Neural cell (in vitro differentiated cells): ENCODE measurements at regions not wholly inside any gene's neighbourhood (a gene's known extent, or its start where the extent isn't known, plus 50 kb on each side); places are given as distances from the start of the nearest gene placed in this dataset.

Experiments used
- H2AFZ ChIP-seq: fragments of 200-600, 300-800 bp; sonication (generic), shearing (Covaris generic); 2 replicates; pipeline ENCODE4 v1.6.0; 2014; ENCODE audit warnings: low read depth, mild to moderate bottlenecking, antibody characterized with exemption, low read length, moderate library complexity
- H3F3A ChIP-seq: fragments of 200-600 bp; shearing (Covaris generic); 2 replicates; pipeline ENCODE4 v1.6.1; 2016; ENCODE audit warnings: mild to moderate bottlenecking, moderate library complexity, mixed read lengths, antibody characterized with exemption, low read length; ENCODE audit not compliant: insufficient read depth, poor library complexity, severe bottlenecking
- H3K27ac ChIP-seq: fragments of 200-600, 300-800 bp; sonication (generic), shearing (Covaris generic); 2 replicates; pipeline ENCODE4 v1.5.1; 2014; ENCODE audit warnings: mild to moderate bottlenecking, low read length, moderate library complexity
- H3K27me3 ChIP-seq: fragments of 300-800, 200-600 bp; sonication (generic), shearing (Covaris generic); 2 replicates; pipeline ENCODE4 v1.6.0; 2014; ENCODE audit warnings: mild to moderate bottlenecking, low read depth, low read length, moderate library complexity; ENCODE audit not compliant: insufficient read depth
- H3K36me3 ChIP-seq: fragments of 300-800, 200-600 bp; sonication (generic), shearing (Covaris generic); 2 replicates; pipeline ENCODE4 v1.5.1; 2014; ENCODE audit warnings: mild to moderate bottlenecking, antibody characterized with exemption, low read length, moderate library complexity; ENCODE audit not compliant: insufficient read depth
- H3K4me2 ChIP-seq: fragments of 300-800, 200-600 bp; sonication (generic), shearing (Covaris generic); 2 replicates; pipeline ENCODE4 v1.6.0; 2014; ENCODE audit warnings: mild to moderate bottlenecking, low read length
- H3K4me3 ChIP-seq: fragments of 300-800, 200-600 bp; sonication (generic), shearing (Covaris generic); 2 replicates; pipeline ENCODE4 v1.5.1; 2014; ENCODE audit warnings: mild to moderate bottlenecking, low read length, moderate library complexity
- H3K79me2 ChIP-seq: fragments of 200-600 bp; shearing (Covaris generic); replicated peaks from 2 replicates; pipeline ENCODE4 v1.6.0; 2014; ENCODE audit warnings: mild to moderate bottlenecking, low read length, moderate library complexity; ENCODE audit not compliant: insufficient read depth
- H3K9ac ChIP-seq: fragments of 300-800, 200-600 bp; sonication (generic), shearing (Covaris generic); 2 replicates; pipeline ENCODE4 v1.6.1; 2016; ENCODE audit warnings: mild to moderate bottlenecking, low read length, mixed read lengths
- H3K9me2 ChIP-seq: fragments of 200-600 bp; shearing (Covaris generic); 2 replicates; pipeline ENCODE4 v1.6.1; 2016; ENCODE audit warnings: mild to moderate bottlenecking, low read length, mixed read lengths; ENCODE audit not compliant: insufficient read depth
- H3K9me3 ChIP-seq: fragments of 200-600, 300-800 bp; sonication (generic), shearing (Covaris generic); 2 replicates; pipeline ENCODE4 v1.6.1; 2016; ENCODE audit warnings: mild to moderate bottlenecking, mixed run types, low read length, moderate library complexity, mixed read lengths
- H4K20me1 ChIP-seq: fragments of 200-600 bp; shearing (Covaris generic); 2 replicates; pipeline ENCODE4 v1.6.1; 2016; ENCODE audit warnings: mild to moderate bottlenecking, mixed run types; ENCODE audit not compliant: insufficient read depth
- CTCF ChIP-seq: fragments of 450-650 bp; IDR thresholded peaks from 2 replicates; pipeline ENCODE4 v1.5.1; 2014; ENCODE audit warnings: antibody characterized with exemption, mild to moderate bottlenecking, moderate library complexity; ENCODE audit not compliant: poor library complexity, severe bottlenecking
- EP300 ChIP-seq: fragments of 450-650 bp; conservative IDR thresholded peaks from 2 replicates; pipeline ENCODE4 v1.6.1; 2014; ENCODE audit warnings: antibody characterized with exemption, mild to moderate bottlenecking, moderate library complexity; ENCODE audit not compliant: poor library complexity, severe bottlenecking
- EZH2 ChIP-seq: fragments of 200-600, 300-800 bp; shearing (Covaris generic), sonication (generic); IDR thresholded peaks from 2 replicates; pipeline ENCODE4 v1.6.1; 2014; ENCODE audit warnings: antibody characterized with exemption, low read length, borderline replicate concordance, mild to moderate bottlenecking; ENCODE audit not compliant: insufficient read depth, poor library complexity, severe bottlenecking
- MXI1 ChIP-seq: fragments of 450-650 bp; conservative IDR thresholded peaks from 2 replicates; pipeline ENCODE4 v1.6.1; 2014; ENCODE audit warnings: antibody characterized with exemption, mild to moderate bottlenecking; ENCODE audit not compliant: poor library complexity, severe bottlenecking
- POLR2AphosphoS5 ChIP-seq: IDR thresholded peaks from 2 replicates; pipeline ENCODE4 v1.6.1; 2012
- RAD21 ChIP-seq: fragments of 450-650 bp; conservative IDR thresholded peaks from 2 replicates; pipeline ENCODE4 v1.6.1; 2014; ENCODE audit warnings: antibody characterized with exemption, mild to moderate bottlenecking, moderate library complexity
- SMC3 ChIP-seq: fragments of 450-650 bp; conservative IDR thresholded peaks from 2 replicates; pipeline ENCODE4 v1.6.1; 2014; ENCODE audit warnings: antibody characterized with exemption, mild to moderate bottlenecking, moderate library complexity; ENCODE audit not compliant: poor library complexity
- TAF1 ChIP-seq: IDR thresholded peaks from 2 replicates; pipeline ENCODE4 v1.6.1; 2012; ENCODE audit warnings: low read depth
- TF ChIP-seq, protein P1 (sequence below): IDR thresholded peaks from 2 replicates; pipeline ENCODE4 v1.6.1; 2012; ENCODE audit warnings: borderline replicate concordance

- no peak overlapping the region for H2AFZ ChIP-seq
- no peak for TF ChIP-seq POLR2AphosphoS5
- TF ChIP-seq EZH2: no peak
- TF ChIP-seq EP300: no peak
- TF ChIP-seq CTCF: no peak
- TF ChIP-seq SMC3: no peak
- no peak for TF ChIP-seq TAF1
- TF ChIP-seq, protein P1, sequence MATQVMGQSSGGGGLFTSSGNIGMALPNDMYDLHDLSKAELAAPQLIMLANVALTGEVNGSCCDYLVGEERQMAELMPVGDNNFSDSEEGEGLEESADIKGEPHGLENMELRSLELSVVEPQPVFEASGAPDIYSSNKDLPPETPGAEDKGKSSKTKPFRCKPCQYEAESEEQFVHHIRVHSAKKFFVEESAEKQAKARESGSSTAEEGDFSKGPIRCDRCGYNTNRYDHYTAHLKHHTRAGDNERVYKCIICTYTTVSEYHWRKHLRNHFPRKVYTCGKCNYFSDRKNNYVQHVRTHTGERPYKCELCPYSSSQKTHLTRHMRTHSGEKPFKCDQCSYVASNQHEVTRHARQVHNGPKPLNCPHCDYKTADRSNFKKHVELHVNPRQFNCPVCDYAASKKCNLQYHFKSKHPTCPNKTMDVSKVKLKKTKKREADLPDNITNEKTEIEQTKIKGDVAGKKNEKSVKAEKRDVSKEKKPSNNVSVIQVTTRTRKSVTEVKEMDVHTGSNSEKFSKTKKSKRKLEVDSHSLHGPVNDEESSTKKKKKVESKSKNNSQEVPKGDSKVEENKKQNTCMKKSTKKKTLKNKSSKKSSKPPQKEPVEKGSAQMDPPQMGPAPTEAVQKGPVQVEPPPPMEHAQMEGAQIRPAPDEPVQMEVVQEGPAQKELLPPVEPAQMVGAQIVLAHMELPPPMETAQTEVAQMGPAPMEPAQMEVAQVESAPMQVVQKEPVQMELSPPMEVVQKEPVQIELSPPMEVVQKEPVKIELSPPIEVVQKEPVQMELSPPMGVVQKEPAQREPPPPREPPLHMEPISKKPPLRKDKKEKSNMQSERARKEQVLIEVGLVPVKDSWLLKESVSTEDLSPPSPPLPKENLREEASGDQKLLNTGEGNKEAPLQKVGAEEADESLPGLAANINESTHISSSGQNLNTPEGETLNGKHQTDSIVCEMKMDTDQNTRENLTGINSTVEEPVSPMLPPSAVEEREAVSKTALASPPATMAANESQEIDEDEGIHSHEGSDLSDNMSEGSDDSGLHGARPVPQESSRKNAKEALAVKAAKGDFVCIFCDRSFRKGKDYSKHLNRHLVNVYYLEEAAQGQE: no peak
- no peak for TF ChIP-seq MXI1
- no peak for TF ChIP-seq RAD21
These were observed 857.4 kb upstream of the CDH2 start for GRCh38 chr18:29034113-29034856.

GRCh38 chr18:29028560-29028959 is 851.6 kb upstream of the CDH2 start:
- Histone ChIP-seq H3K4me2 (no peak overlapping the region), H3K9me2 (no peaks in the 10 kb centered on the region), H3K9ac (no peak overlapping the region), H3K27me3 (no peaks in the 10 kb centered on the region), H3K27ac (no peak overlapping the region), H3K4me3 (no peak overlapping the region), H3K9me3 (no peaks in the 10 kb centered on the region), H4K20me1 (no peaks in the 10 kb centered on the region), H3K79me2 (no peaks in the 10 kb centered on the region), H3K36me3 (no peaks in the 10 kb centered on the region), H2AFZ (no peak overlapping the region), H3F3A (no peaks in the 10 kb centered on the region)
- no peak for TF ChIP-seq SMC3
- TF ChIP-seq TAF1: no peak
- no peak for TF ChIP-seq MXI1
- TF ChIP-seq CTCF: no peak
- no peak for TF ChIP-seq POLR2AphosphoS5

More at GRCh38 chr18:29034113-29034856, 857.4 kb upstream of the CDH2 start:
- no peaks in the 10 kb centered on the region for H3K36me3 ChIP-seq
- H3F3A ChIP-seq: no peaks in the 10 kb centered on the region
- H3K4me3 ChIP-seq: no peak overlapping the region
- H3K27ac ChIP-seq: no peak overlapping the region
- no peaks in the 10 kb centered on the region for H3K79me2 ChIP-seq
- no peaks in the 10 kb centered on the region for H3K9me2 ChIP-seq
- no peaks in the 10 kb centered on the region for H3K9me3 ChIP-seq
- no peak overlapping the region for H3K9ac ChIP-seq
- no peak overlapping the region for H3K4me2 ChIP-seq
- H3K27me3 ChIP-seq: no peaks in the 10 kb centered on the region
- H4K20me1 ChIP-seq: no peaks in the 10 kb centered on the region
